ENCODE measurements at regions not wholly inside any gene's neighbourhood (a gene's known extent, or its start where the extent isn't known, plus 50 kb on each side); places are given as distances from the start of the nearest gene placed in this dataset.

DNA sequence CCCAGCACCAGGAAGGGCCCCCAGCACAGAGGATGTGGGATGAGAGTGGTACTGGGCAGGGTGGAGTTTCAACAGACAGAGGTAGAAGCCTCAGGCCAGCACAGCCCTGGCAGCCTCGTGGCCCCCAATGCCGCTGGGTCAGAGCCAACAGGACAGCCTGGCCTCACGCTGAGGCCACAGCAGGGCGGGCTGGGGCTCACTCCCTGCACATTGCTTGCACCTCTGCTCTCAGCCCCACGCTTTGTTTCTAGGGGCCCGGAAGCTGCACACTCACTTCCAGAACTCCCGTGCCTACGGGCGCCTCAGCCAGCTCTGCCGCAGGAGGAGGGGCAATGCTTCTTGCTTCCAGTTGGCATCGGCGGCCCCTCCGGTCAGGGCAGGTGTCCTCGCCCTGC lies 72.9 kb downstream of the SIK1 start:
- H3K27me3 ChIP-seq, result no peaks in the 10 kb centered on the region
- no peaks in the 10 kb centered on the region for H3K9me2 ChIP-seq (replicated peaks; ENCODE audit: insufficient read depth)
- no peak overlapping the region for H3K4me2 ChIP-seq
- peaks cover 13% of the 10 kb centered on the region for H3K4me1 ChIP-seq (ENCODE audit: insufficient read depth)
- no peak overlapping the region for H3K4me3 ChIP-seq
- H2AFZ ChIP-seq, result no peak overlapping the region
- H4K20me1 ChIP-seq (ENCODE audit: insufficient read depth, poor library complexity, severe bottlenecking), result no peaks in the 10 kb centered on the region
- TF ChIP-seq CTCF (IDR thresholded peaks at IDR 0.05; ENCODE audit: poor library complexity) (no peak), EZH2 (IDR thresholded peaks at IDR 0.05; ENCODE audit: borderline replicate concordance) (no peak), EZH2phosphoT487 (IDR thresholded peaks at IDR 0.05; ENCODE audit: low read depth, severe bottlenecking, unreplicated experiment) (no peak)
- no peaks in the 10 kb centered on the region for H3K79me2 ChIP-seq
- DNase-seq (ENCODE audit: low spot score), result no peak
- 91% methylated on average over 14 of the region's 14 CpGs for whole genome bisulfite sequencing (ENCODE audit: low lambda C conversion rate, missing lambda C conversion rate)
- H3K36me3 ChIP-seq (replicated peaks; ENCODE audit: insufficient read depth, low read depth), result no peaks in the 10 kb centered on the region
- H3K27ac ChIP-seq, result no peak overlapping the region
- no peaks in the 10 kb centered on the region for H3K9me3 ChIP-seq (ENCODE audit: low read depth)

DNA sequence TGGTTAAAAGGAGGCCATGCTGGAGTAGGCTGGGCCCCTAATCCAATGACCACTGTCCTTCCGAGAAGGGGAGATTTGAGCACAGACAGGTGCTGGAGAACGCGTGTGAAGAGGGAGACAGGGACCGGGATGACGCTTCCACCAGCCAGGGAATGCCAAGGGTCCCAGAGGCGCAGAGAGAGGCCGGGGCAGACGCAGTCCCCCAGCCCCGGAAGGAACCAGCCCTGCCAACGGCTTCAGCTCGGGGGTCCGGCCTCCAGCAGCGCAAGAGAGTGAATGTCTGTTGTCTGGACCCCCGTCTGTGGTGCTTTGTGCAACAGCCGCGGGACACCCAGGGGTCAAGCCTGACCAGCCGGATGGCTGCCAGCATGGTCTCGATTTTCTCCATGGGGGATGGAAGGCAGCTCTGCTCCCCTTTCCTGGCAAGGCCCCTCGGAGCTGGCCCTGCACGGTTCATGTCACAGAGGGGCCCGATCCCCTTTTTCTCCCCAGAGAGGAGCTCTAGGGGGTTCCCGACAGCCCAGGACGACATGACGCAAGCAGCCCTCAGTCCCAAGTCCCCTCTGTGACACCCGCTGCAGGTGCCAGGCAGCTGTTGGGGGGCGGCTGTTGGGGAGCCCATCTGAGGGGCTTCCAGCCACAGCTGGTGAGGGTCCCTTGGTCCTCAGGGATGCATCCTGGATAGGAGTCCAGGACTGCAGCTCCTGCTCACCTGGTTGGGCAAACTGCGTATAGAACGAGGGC lies 73.5 kb downstream of the SIK1 start:
- 97% methylated on average over 28 of the region's 28 CpGs for WGBS (ENCODE audit: low lambda C conversion rate, missing lambda C conversion rate)
- no peaks in the 10 kb centered on the region for H3K9me3 ChIP-seq (ENCODE audit: low read depth)
- H3K4me3 ChIP-seq, result no peak overlapping the region
- H4K20me1 ChIP-seq (ENCODE audit: insufficient read depth, poor library complexity, severe bottlenecking), result no peaks in the 10 kb centered on the region
- H3K79me2 ChIP-seq, result no peaks in the 10 kb centered on the region
- H3K4me2 ChIP-seq, result no peak overlapping the region
- peaks cover 13% of the 10 kb centered on the region for H3K4me1 ChIP-seq (ENCODE audit: insufficient read depth)
- no peaks in the 10 kb centered on the region for H3K36me3 ChIP-seq (replicated peaks; ENCODE audit: insufficient read depth, low read depth)
- no peak overlapping the region for H2AFZ ChIP-seq
- TF ChIP-seq EZH2phosphoT487 (IDR thresholded peaks at IDR 0.05; ENCODE audit: low read depth, severe bottlenecking, unreplicated experiment), result no peak
- no peak for TF ChIP-seq EZH2 (IDR thresholded peaks at IDR 0.05; ENCODE audit: borderline replicate concordance)
- no peak for TF ChIP-seq CTCF (IDR thresholded peaks at IDR 0.05; ENCODE audit: poor library complexity)
- DNase-seq (ENCODE audit: low spot score), result no peak
- no peaks in the 10 kb centered on the region for H3K9me2 ChIP-seq (replicated peaks; ENCODE audit: insufficient read depth)
- H3K27me3 ChIP-seq, result no peaks in the 10 kb centered on the region
- no peak overlapping the region for H3K27ac ChIP-seq

- no peak overlapping the region for H2AFZ ChIP-seq
- H3K27ac ChIP-seq, result no peak overlapping the region
Measured at GRCh38 chr21:43352568-43353281, 74.2 kb downstream of the SIK1 start.

More at GRCh38 chr21:43352568-43353281, 74.2 kb downstream of the SIK1 start:
- H3K79me2 ChIP-seq, result no peaks in the 10 kb centered on the region
- no peaks in the 10 kb centered on the region for H3K36me3 ChIP-seq (replicated peaks; ENCODE audit: insufficient read depth, low read depth)
- no peaks in the 10 kb centered on the region for H3K9me2 ChIP-seq (replicated peaks; ENCODE audit: insufficient read depth)
- no peak for TF ChIP-seq EZH2phosphoT487 (IDR thresholded peaks at IDR 0.05; ENCODE audit: low read depth, severe bottlenecking, unreplicated experiment)
- no peak for TF ChIP-seq EZH2 (IDR thresholded peaks at IDR 0.05; ENCODE audit: borderline replicate concordance)
- TF ChIP-seq CTCF (IDR thresholded peaks at IDR 0.05; ENCODE audit: poor library complexity), result no peak
- H3K4me1 ChIP-seq (ENCODE audit: insufficient read depth), result peaks cover 15% of the 10 kb centered on the region
- H3K27me3 ChIP-seq, result no peaks in the 10 kb centered on the region
- H4K20me1 ChIP-seq (ENCODE audit: insufficient read depth, poor library complexity, severe bottlenecking), result no peaks in the 10 kb centered on the region
- 93% methylated on average over 16 of the region's 16 CpGs for WGBS (ENCODE audit: low lambda C conversion rate, missing lambda C conversion rate)
- H3K4me3 ChIP-seq, result no peak overlapping the region
- DNase-seq (ENCODE audit: low spot score), result no peak
- no peaks in the 10 kb centered on the region for H3K9me3 ChIP-seq (ENCODE audit: low read depth)
- H3K4me2 ChIP-seq, result no peak overlapping the region
